ENCODE measurements at regions not wholly inside any gene's neighbourhood (a gene's known extent, or its start where the extent isn't known, plus 50 kb on each side); places are given as distances from the start of the nearest gene placed in this dataset.

- H3K4me2 ChIP-seq (ENCODE audit: insufficient read depth, low read length) = no peak overlapping the region
- H4K20me1 ChIP-seq (replicated peaks; ENCODE audit: control insufficient read depth, extremely low read depth, insufficient read depth, low read length) = no peaks in the 10 kb centered on the region
- BruUV-seq (replicated peaks) = no TSS peak
- H3K27me3 ChIP-seq (ENCODE audit: control insufficient read depth in 2 of 2, insufficient read depth in 2 of 2, low read length in 2 of 2) = no peaks in the 10 kb centered on the region
- ChIA-PET POLR2A (no interaction called here), CTCF (interaction anchor here (1.0 to 1.5 kb wide), 2 partner anchors 23 to 101 kb away, joined by 3 to 4 read pairs; no protein-coding TSS in a partner anchor)
- H3K9ac ChIP-seq (replicated peaks; ENCODE audit: extremely low read depth, insufficient read depth, low read length) = no peak overlapping the region
- dilution Hi-C loops (cut with MboI; ENCODE audit: extremely low pct_ligation_motif_present, low sequenced_read_pairs) = no loop called here
- H2AFZ ChIP-seq (ENCODE audit: low read depth, low read length) = no peak overlapping the region
- TF ChIP-seq MAX (IDR thresholded peaks at IDR 0.05; ENCODE audit: insufficient read depth, insufficient read length) = no peak
- no peak for TF ChIP-seq MYC (IDR thresholded peaks at IDR 0.05; ENCODE audit: low read depth, low read length)
- no peaks in the 10 kb centered on the region for H3K9me1 ChIP-seq (replicated peaks; ENCODE audit: control insufficient read depth, extremely low read depth, insufficient read depth, low read length)
- no peaks in the 10 kb centered on the region for H3K4me1 ChIP-seq (ENCODE audit: control insufficient read depth, extremely low read depth, insufficient read depth, low read length)
- DNase-seq (ENCODE audit: low read depth, low spot score) = no peak
- FAIRE-seq = no peak
- intact Hi-C loops (cut with micrococcal nuclease) = no loop called here
- H3K27ac ChIP-seq (ENCODE audit: insufficient read depth, low read depth, low read length) = no peak overlapping the region
- peaks cover 7% of the 10 kb centered on the region for H3K9me3 ChIP-seq (replicated peaks; ENCODE audit: control insufficient read depth, insufficient read depth, low read length)
- H3K36me3 ChIP-seq (ENCODE audit: control insufficient read depth in 2 of 2, extremely low read depth in 1 of 2, insufficient read depth in 2 of 2, low read length in 2 of 2) = no peaks in the 10 kb centered on the region
- H3K4me3 ChIP-seq (replicated peaks in 1 of 3; ENCODE audit: insufficient read depth in 1 of 3, low read depth in 1 of 3, low read length in 3 of 3) = no peak overlapping the region
- no peaks in the 10 kb centered on the region for H3K79me2 ChIP-seq (ENCODE audit: control insufficient read depth, insufficient read depth, low read length)
Observed at GRCh38 chr15:75145027-75145841, 56.4 kb upstream of the C15orf39 start.

GRCh38 chr15:75148280-75148679, 53.4 kb upstream of the C15orf39 start:
- Histone ChIP-seq H3K36me3 (ENCODE audit: control insufficient read depth in 2 of 2, extremely low read depth in 1 of 2, insufficient read depth in 2 of 2, low read length in 2 of 2) (no peaks in the 10 kb centered on the region), H3K9me3 (replicated peaks; ENCODE audit: control insufficient read depth, insufficient read depth, low read length) (no peaks in the 10 kb centered on the region), H2AFZ (ENCODE audit: low read depth, low read length) (no peak overlapping the region), H3K9me1 (replicated peaks; ENCODE audit: control insufficient read depth, extremely low read depth, insufficient read depth, low read length) (no peaks in the 10 kb centered on the region), H3K4me2 (ENCODE audit: insufficient read depth, low read length) (no peak overlapping the region), H3K27ac (ENCODE audit: insufficient read depth, low read depth, low read length) (no peak overlapping the region), H3K27me3 (ENCODE audit: control insufficient read depth in 2 of 2, insufficient read depth in 2 of 2, low read length in 2 of 2) (no peaks in the 10 kb centered on the region), H3K79me2 (ENCODE audit: control insufficient read depth, insufficient read depth, low read length) (no peaks in the 10 kb centered on the region), H3K4me3 (replicated peaks in 1 of 3; ENCODE audit: insufficient read depth in 1 of 3, low read depth in 1 of 3, low read length in 3 of 3) (no peak overlapping the region), H3K4me1 (ENCODE audit: control insufficient read depth, extremely low read depth, insufficient read depth, low read length) (no peaks in the 10 kb centered on the region), H4K20me1 (replicated peaks; ENCODE audit: control insufficient read depth, extremely low read depth, insufficient read depth, low read length) (no peaks in the 10 kb centered on the region), H3K9ac (replicated peaks; ENCODE audit: extremely low read depth, insufficient read depth, low read length) (no peak overlapping the region)
- FAIRE-seq = no peak
- no peak for TF ChIP-seq EZH2 (IDR thresholded peaks at IDR 0.05; ENCODE audit: borderline replicate concordance, low read depth, low read length, severe bottlenecking)
- no peak for TF ChIP-seq GATA2 (IDR thresholded peaks at IDR 0.05; ENCODE audit: insufficient read depth, insufficient read length, low read depth, low read length)
- dilution Hi-C loops (cut with MboI; ENCODE audit: extremely low pct_ligation_motif_present, low sequenced_read_pairs) (no loop called here), intact Hi-C loops (cut with micrococcal nuclease) (no loop called here)
- ChIA-PET CTCF (no interaction called here), POLR2A (no interaction called here)
- BruUV-seq (replicated peaks) = no TSS peak
- no peak for DNase-seq (ENCODE audit: low read depth, low spot score)

All from endothelial cell of umbilical vein (primary cell).